SK-N-SH (cell line): ENCODE measurements at regions not wholly inside any gene's neighbourhood (a gene's known extent, or its start where the extent isn't known, plus 50 kb on each side); places are given as distances from the start of the nearest gene placed in this dataset.
"Not testable (repeated sequence)": the region's sequence is repeated elsewhere in the genome, so short reads cannot be mapped to it uniquely, and the experiment has no call there.

Experiments used
- CTCF ChIA-PET: fragments of 300-600, 350-600 bp; formaldehyde crosslinking; extraction: SDS; loops from one replicate; lab custom pipeline; 2021; lab: Yijun Ruan, JAX
- POLR2A ChIA-PET: fragments of 350-600 bp; sonication (Branson Sonifier 250); formaldehyde crosslinking; extraction: SDS; loops from one replicate; lab custom pipeline; 2020; ENCODE audit warnings: antibody characterized with exemption, inconsistent platforms; lab: Yijun Ruan, JAX
- DNase-seq: peaks from one replicate; pipeline ENCODE4 v3.0.0; 2012
- H2AFZ ChIP-seq: fragments of 200-600 bp; sonication (generic); 2 replicates; pipeline ENCODE4 v1.8.1; 2016; ENCODE audit warnings: antibody characterized with exemption, mild to moderate bottlenecking, low read depth
- H3F3A ChIP-seq: fragments of 200-600 bp; sonication (generic); replicated peaks from 2 replicates; pipeline ENCODE3; 2016; ENCODE audit warnings: antibody characterized with exemption, mild to moderate bottlenecking; ENCODE audit not compliant: insufficient read depth
- H3K27ac ChIP-seq, 2 experiments: fragments of 200-500 bp in 1 of 2; fragments of 200-600 bp in 1 of 2; sonication (Bioruptor generic) in 1 of 2; sonication (generic), shearing (Covaris generic) in 1 of 2; 2 replicates each; pipeline versions ENCODE4 v1.5.1 to v1.6.1; 2014 to 2016; ENCODE audit warnings: low read depth in 2 of 2, inconsistent platforms in 1 of 2, low read length in 1 of 2, mild to moderate bottlenecking in 1 of 2, mixed read lengths in 1 of 2
- H3K27me3 ChIP-seq: fragments of 200-600 bp; sonication (generic), shearing (Covaris generic); 2 replicates; pipeline ENCODE4 v1.6.1; 2016; ENCODE audit warnings: mixed run types; ENCODE audit not compliant: insufficient read depth
- H3K36me3 ChIP-seq, 2 experiments: fragments of 200-500 bp in 1 of 2; fragments of 200-600 bp in 1 of 2; sonication (Bioruptor generic) in 1 of 2; sonication (generic) in 1 of 2; replicated peaks in 1 of 2; 2 replicates each; pipeline versions ENCODE3 to v1.5.1; 2014 to 2016; ENCODE audit warnings: low read length in 1 of 2, mild to moderate bottlenecking in 1 of 2; ENCODE audit not compliant: insufficient read depth in 2 of 2, control insufficient read depth in 1 of 2
- H3K4me1 ChIP-seq, 2 experiments: fragments of 200-500 bp in 1 of 2; fragments of 200-600 bp in 1 of 2; sonication (Bioruptor generic) in 1 of 2; sonication (generic), shearing (Covaris generic) in 1 of 2; 2 replicates each; pipeline versions ENCODE4 v1.5.1 to v1.6.1; 2014 to 2016; ENCODE audit warnings: low read depth in 1 of 2, low read length in 1 of 2, mixed run types in 1 of 2; ENCODE audit not compliant: insufficient read depth in 2 of 2, control insufficient read depth in 1 of 2
- H3K4me2 ChIP-seq: fragments of 200-600 bp; sonication (generic), shearing (Covaris generic); 2 replicates; pipeline ENCODE4 v1.6.1; 2017; ENCODE audit warnings: mixed run types
- H3K4me3 ChIP-seq, 2 experiments: fragments of 200-500 bp in 1 of 2; fragments of 200-600 bp in 1 of 2; sonication (Bioruptor generic) in 1 of 2; sonication (generic), shearing (Covaris generic) in 1 of 2; 2 replicates each; pipeline versions ENCODE4 v1.5.1 to v1.8.1; 2014 to 2016; ENCODE audit warnings: low read depth in 2 of 2, inconsistent platforms in 1 of 2, low read length in 1 of 2, mild to moderate bottlenecking in 1 of 2, mixed read lengths in 1 of 2, moderate library complexity in 1 of 2
- H3K79me2 ChIP-seq: fragments of 200-600 bp; sonication (generic); 2 replicates; pipeline ENCODE4 v1.8.1; 2017; ENCODE audit warnings: mild to moderate bottlenecking; ENCODE audit not compliant: insufficient read depth
- H3K9ac ChIP-seq: fragments of 200-600 bp; sonication (generic); 2 replicates; pipeline ENCODE4 v1.6.1; 2017; ENCODE audit warnings: mixed run types
- H3K9me2 ChIP-seq: fragments of 200-600 bp; sonication (generic); 2 replicates; pipeline ENCODE4 v1.6.1; 2017; ENCODE audit warnings: mixed run types
- H3K9me3 ChIP-seq: fragments of 200-600 bp; sonication (generic); 2 replicates; pipeline ENCODE4 v1.6.1; 2017; ENCODE audit warnings: mixed run types, mild to moderate bottlenecking, moderate library complexity
- H4K20me1 ChIP-seq: fragments of 200-600 bp; sonication (generic); 2 replicates; pipeline ENCODE4 v1.6.1; 2017; ENCODE audit warnings: mild to moderate bottlenecking, mixed run types; ENCODE audit not compliant: insufficient read depth
- CHD2 ChIP-seq: fragments of 150-350 bp; IDR thresholded peaks from 2 replicates; pipeline ENCODE4 v1.6.1; 2018; ENCODE audit warnings: low read length; ENCODE audit not compliant: partially characterized antibody
- EP300 ChIP-seq, 2 experiments: IDR thresholded peaks; 2 replicates each; pipeline versions ENCODE4 v1.4.0 to v1.6.1; 2012; ENCODE audit warnings: borderline replicate concordance in 1 of 2, low read depth in 1 of 2, low read length in 1 of 2
- EZH2phosphoT487 ChIP-seq: fragments of 200-600 bp; sonication (generic); IDR thresholded peaks from 2 replicates; pipeline ENCODE4 v1.6.1; 2017; ENCODE audit warnings: low read depth, mixed run types, mild to moderate bottlenecking, antibody characterized with exemption, moderate library complexity, borderline replicate concordance
- FOSL2 ChIP-seq: IDR thresholded peaks from 2 replicates; pipeline ENCODE4 v1.4.0; 2012; ENCODE audit warnings: low read depth, mild to moderate bottlenecking, moderate library complexity, borderline replicate concordance
- FOXM1 ChIP-seq: IDR thresholded peaks from 2 replicates; pipeline ENCODE4 v1.4.0; 2012; ENCODE audit warnings: low read depth, mild to moderate bottlenecking
- GABPA ChIP-seq: IDR thresholded peaks from 2 replicates; pipeline ENCODE4 v1.4.0; 2012; ENCODE audit warnings: low read depth, mild to moderate bottlenecking
- MXI1 ChIP-seq: IDR thresholded peaks from 2 replicates; pipeline ENCODE4 v1.6.1; 2012; ENCODE audit warnings: mild to moderate bottlenecking, low read depth, low read length, improper control_type of control experiment
- NRF1 ChIP-seq: IDR thresholded peaks from 2 replicates; pipeline ENCODE4 v1.6.1; 2012; ENCODE audit warnings: low read depth, mild to moderate bottlenecking, low read length
- RAD21 ChIP-seq: IDR thresholded peaks from 2 replicates; pipeline ENCODE4 v1.6.1; 2012; ENCODE audit warnings: mild to moderate bottlenecking, low read length
- RCOR1 ChIP-seq: fragments of 150-350 bp; IDR thresholded peaks from 2 replicates; pipeline ENCODE4 v1.6.1; 2017; ENCODE audit warnings: antibody characterized with exemption, low read length
- RXRA ChIP-seq: IDR thresholded peaks from 2 replicates; pipeline ENCODE4 v1.4.0; 2012; ENCODE audit warnings: low read depth, mild to moderate bottlenecking, borderline replicate concordance
- TAF1 ChIP-seq: IDR thresholded peaks from 2 replicates; pipeline ENCODE4 v1.6.1; 2012; ENCODE audit warnings: low read depth, mild to moderate bottlenecking, low read length, moderate library complexity, borderline replicate concordance
- WGBS: methylation state at CpG from one replicate; pipeline ENCODE4 v1.1.6; 2017; ENCODE audit warnings: low lambda C conversion rate; 5-methylcytosine and 5-hydroxymethylcytosine counted together
- TF ChIP-seq, protein P1 (sequence below): IDR thresholded peaks from 2 replicates; pipeline ENCODE4 v1.4.0; 2012; ENCODE audit warnings: low read depth, borderline replicate concordance
- TF ChIP-seq, protein P2 (sequence below): fragments of 200-600 bp; sonication (generic); IDR thresholded peaks from 2 replicates; pipeline ENCODE4 v1.6.1; 2017; ENCODE audit warnings: antibody characterized with exemption, mild to moderate bottlenecking, moderate library complexity

- Histone ChIP-seq H3K9me2 (no peaks in the 10 kb centered on the region), H3K4me1 (no peaks in the 10 kb centered on the region), H3K9me3 (0 out of 2 replicates have a peak, but pooled peaks cover 5% of the 10 kb centered on the region), H3K27ac (no peak overlapping the region), H2AFZ (no peak overlapping the region), H3K4me3 (no peak overlapping the region), H3F3A (no peaks in the 10 kb centered on the region), H3K9ac (no peak overlapping the region), H4K20me1 (no peaks in the 10 kb centered on the region), H3K79me2 (no peaks in the 10 kb centered on the region), H3K27me3 (no peaks in the 10 kb centered on the region), H3K36me3 (no peaks in the 10 kb centered on the region), H3K4me2 (no peak overlapping the region)
- no peak for DNase-seq
- ChIA-PET CTCF (interaction anchor here (0.9 kb wide), 1 partner anchor 20 kb away, joined by 5 read pairs; no protein-coding TSS in a partner anchor), POLR2A (no interaction called here)
- TF ChIP-seq NRF1, result no peak
- TF ChIP-seq EZH2phosphoT487, result no peak
- TF ChIP-seq GABPA, result no peak
- no peak for TF ChIP-seq CHD2
- TF ChIP-seq RAD21, result no peak
- no peak for TF ChIP-seq RXRA
- TF ChIP-seq, protein P1, sequence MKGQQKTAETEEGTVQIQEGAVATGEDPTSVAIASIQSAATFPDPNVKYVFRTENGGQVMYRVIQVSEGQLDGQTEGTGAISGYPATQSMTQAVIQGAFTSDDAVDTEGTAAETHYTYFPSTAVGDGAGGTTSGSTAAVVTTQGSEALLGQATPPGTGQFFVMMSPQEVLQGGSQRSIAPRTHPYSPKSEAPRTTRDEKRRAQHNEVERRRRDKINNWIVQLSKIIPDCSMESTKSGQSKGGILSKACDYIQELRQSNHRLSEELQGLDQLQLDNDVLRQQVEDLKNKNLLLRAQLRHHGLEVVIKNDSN, result no peak
- TF ChIP-seq RCOR1, result no peak
- TF ChIP-seq TAF1, result no peak
- TF ChIP-seq FOXM1, result no peak
- no peak for TF ChIP-seq EP300 (IDR thresholded peaks at IDR 0.05; ENCODE audit: borderline replicate concordance in 1 of 2, low read depth in 1 of 2, low read length in 1 of 2)
- TF ChIP-seq, protein P2, sequence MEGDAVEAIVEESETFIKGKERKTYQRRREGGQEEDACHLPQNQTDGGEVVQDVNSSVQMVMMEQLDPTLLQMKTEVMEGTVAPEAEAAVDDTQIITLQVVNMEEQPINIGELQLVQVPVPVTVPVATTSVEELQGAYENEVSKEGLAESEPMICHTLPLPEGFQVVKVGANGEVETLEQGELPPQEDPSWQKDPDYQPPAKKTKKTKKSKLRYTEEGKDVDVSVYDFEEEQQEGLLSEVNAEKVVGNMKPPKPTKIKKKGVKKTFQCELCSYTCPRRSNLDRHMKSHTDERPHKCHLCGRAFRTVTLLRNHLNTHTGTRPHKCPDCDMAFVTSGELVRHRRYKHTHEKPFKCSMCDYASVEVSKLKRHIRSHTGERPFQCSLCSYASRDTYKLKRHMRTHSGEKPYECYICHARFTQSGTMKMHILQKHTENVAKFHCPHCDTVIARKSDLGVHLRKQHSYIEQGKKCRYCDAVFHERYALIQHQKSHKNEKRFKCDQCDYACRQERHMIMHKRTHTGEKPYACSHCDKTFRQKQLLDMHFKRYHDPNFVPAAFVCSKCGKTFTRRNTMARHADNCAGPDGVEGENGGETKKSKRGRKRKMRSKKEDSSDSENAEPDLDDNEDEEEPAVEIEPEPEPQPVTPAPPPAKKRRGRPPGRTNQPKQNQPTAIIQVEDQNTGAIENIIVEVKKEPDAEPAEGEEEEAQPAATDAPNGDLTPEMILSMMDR, result no peak
- TF ChIP-seq MXI1, result no peak
- TF ChIP-seq FOSL2, result no peak
- 2% methylated on average over 3 of the region's 3 CpGs for WGBS
Measured at GRCh38 chr2:82007071-82007664, 1702.6 kb upstream of the LRRTM1 start.

DNA sequence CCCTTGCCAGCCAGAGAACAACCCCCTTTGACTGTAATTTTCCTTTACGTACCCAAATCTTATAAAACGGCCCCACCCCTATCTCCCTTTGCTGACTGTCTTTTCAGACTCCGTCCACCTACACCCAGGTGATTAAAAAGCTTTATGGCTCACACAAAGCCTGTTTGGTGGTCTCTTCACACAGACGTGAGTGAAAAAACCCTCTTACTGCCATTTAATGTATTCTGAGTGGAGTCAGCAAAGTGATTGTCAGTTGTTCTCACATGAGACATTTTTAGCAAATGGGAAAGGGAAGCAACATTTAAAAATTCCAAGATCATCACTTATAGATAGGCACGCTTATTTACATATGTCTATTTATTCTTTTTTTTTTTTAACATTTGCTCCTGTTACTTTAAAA, 1701.3 kb upstream of the LRRTM1 start:
- H3K27me3 ChIP-seq, H3K79me2 ChIP-seq, CTCF ChIA-PET, H3F3A ChIP-seq, H3K9me3 ChIP-seq, H2AFZ ChIP-seq, H3K36me3 ChIP-seq, DNase-seq, H4K20me1 ChIP-seq, H3K9ac ChIP-seq, H3K4me3 ChIP-seq, H3K4me1 ChIP-seq, H3K27ac ChIP-seq, H3K9me2 ChIP-seq, POLR2A ChIA-PET, H3K4me2 ChIP-seq: not testable (repeated sequence)
- WGBS, result 8% methylated on average over 5 of the region's 5 CpGs
